RCC 7860 (cell line): ENCODE measurements at regions not wholly inside any gene's neighbourhood (a gene's known extent, or its start where the extent isn't known, plus 50 kb on each side); places are given as distances from the start of the nearest gene placed in this dataset.
A peak's percentile ranks its signal among the peaks of the same experiment; 100 is the strongest.
"Not testable (repeated sequence)": the region's sequence is repeated elsewhere in the genome, so short reads cannot be mapped to it uniquely, and the experiment has no call there.

Experiments
- DNase-seq: peaks from one replicate; pipeline ENCODE4 v3.0.0-alpha.2; 2015; ENCODE audit warnings: low spot score
- FAIRE-seq: peaks from 2 replicates; lab custom pipeline; 2012; peaks lifted over from hg19 to GRCh38; lab: Jason Lieb, UNC

GRCh38 chr6:85360794-85361642 lies 88.9 kb upstream of the NT5E start:
- DNase-seq (peak; percentile 83), FAIRE-seq (peak; percentile 80)

GRCh38 chr6:85357651-85358050 lies 92.2 kb upstream of the NT5E start:
- no peak for FAIRE-seq
- DNase-seq: no peak

GRCh38 chr6:85356743-85357142 lies 93.1 kb upstream of the NT5E start:
- FAIRE-seq, DNase-seq: not testable (repeated sequence)

GRCh38 chr6:85355816-85356215 lies 94.1 kb upstream of the NT5E start:
- no peak for DNase-seq
- FAIRE-seq: no peak

- peak; percentile 29 for FAIRE-seq
- peak; percentile 43 for DNase-seq
Observed at GRCh38 chr6:85354761-85355618, 94.9 kb upstream of the NT5E start.

GRCh38 chr6:85353012-85353411 lies 96.9 kb upstream of the NT5E start:
- FAIRE-seq: no peak
- DNase-seq: no peak

- DNase-seq (no peak), FAIRE-seq (no peak)
Observed at GRCh38 chr6:85348643-85349042, 101.2 kb upstream of the NT5E start.

GRCh38 chr6:85347812-85348211 lies 102.1 kb upstream of the NT5E start:
- DNase-seq (no peak), FAIRE-seq (no peak)

GRCh38 chr6:85346196-85346595 lies 103.7 kb upstream of the NT5E start:
- DNase-seq (no peak), FAIRE-seq (no peak)

GRCh38 chr6:85344996-85345395 lies 104.9 kb upstream of the NT5E start:
- FAIRE-seq (no peak), DNase-seq (no peak)

GRCh38 chr6:85343428-85343827 lies 106.5 kb upstream of the NT5E start:
- no peak for FAIRE-seq
- no peak for DNase-seq

- no peak for DNase-seq
- no peak for FAIRE-seq
Observed at GRCh38 chr6:85329196-85329595, 120.7 kb upstream of the NT5E start.

- not testable (repeated sequence) for FAIRE-seq, DNase-seq
Observed at GRCh38 chr6:85325811-85326210, 124.1 kb upstream of the NT5E start.

- peak; percentile 37 for DNase-seq
- peak; percentile 5 for FAIRE-seq
Observed at GRCh38 chr6:85323435-85324040, 126.3 kb upstream of the NT5E start.

GRCh38 chr6:85322446-85323105 lies 127.3 kb upstream of the NT5E start:
- no peak for FAIRE-seq
- no peak for DNase-seq

- FAIRE-seq (no peak), DNase-seq (no peak)
Observed at GRCh38 chr6:85321906-85322305, 128.0 kb upstream of the NT5E start.

- no peak for DNase-seq
- FAIRE-seq: no peak
Observed at GRCh38 chr6:85314586-85314985, 135.3 kb upstream of the NT5E start.

GRCh38 chr6:85300581-85300980 lies 149.3 kb upstream of the NT5E start:
- no peak for FAIRE-seq
- DNase-seq: no peak

- no peak for DNase-seq
- no peak for FAIRE-seq
Observed at GRCh38 chr6:85298553-85298952, 151.3 kb upstream of the NT5E start.

- FAIRE-seq: no peak
Observed at GRCh38 chr6:85291326-85291725, 158.6 kb upstream of the NT5E start.

GRCh38 chr6:85287654-85288053 lies 162.2 kb upstream of the NT5E start:
- FAIRE-seq: no peak
- no peak for DNase-seq

More at GRCh38 chr6:85291326-85291725, 158.6 kb upstream of the NT5E start:
- no peak for DNase-seq
